ENCODE measurements at regions not wholly inside any gene's neighbourhood (a gene's known extent, or its start where the extent isn't known, plus 50 kb on each side); places are given as distances from the start of the nearest gene placed in this dataset.

DNA sequence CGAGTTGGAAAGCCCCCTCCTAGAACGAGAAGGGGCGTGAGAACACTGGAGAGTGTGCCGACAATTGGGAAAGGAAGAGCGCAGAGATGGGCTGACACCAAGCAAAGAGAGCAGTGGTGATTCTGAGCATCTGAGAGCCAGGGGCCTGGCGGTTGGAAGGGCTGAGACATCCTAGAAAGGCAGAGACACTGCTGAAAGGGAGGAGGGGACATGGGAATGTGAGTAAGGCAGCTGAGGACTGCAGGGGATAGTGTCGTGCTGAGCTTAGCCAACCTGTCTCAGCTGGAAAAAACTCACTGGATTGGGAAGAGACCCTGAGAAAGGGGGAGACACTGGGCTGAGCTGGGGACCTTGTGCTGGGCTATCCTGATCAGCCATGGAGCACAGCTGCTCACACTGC is 58.1 kb upstream of the SLC6A6 start:
- peak overlapping the region; percentile 4; the same call in 1 of the 2 replicates for H4K8ac ChIP-seq (ENCODE audit: extremely low read depth, insufficient read depth, low read length)
- H3K56ac ChIP-seq (replicated peaks; ENCODE audit: insufficient read length, low read depth, low read length), result no peak overlapping the region
- no peak overlapping the region for H3K4me3 ChIP-seq (ENCODE audit: extremely low read depth in 1 of 4, insufficient read depth in 2 of 4, low read depth in 3 of 4, low read length in 4 of 4)
- H2BK5ac ChIP-seq (ENCODE audit: low read depth, low read length), result no peak overlapping the region
- H4K20me1 ChIP-seq (replicated peaks in 1 of 2; ENCODE audit: control insufficient read depth in 1 of 2, insufficient read depth in 2 of 2, low read length in 2 of 2), result no peaks in the 10 kb centered on the region
- H3K18ac ChIP-seq (ENCODE audit: extremely low read depth, low read length), result no peak overlapping the region
- no peak overlapping the region for H2BK15ac ChIP-seq (ENCODE audit: low read length)
- H3K9ac ChIP-seq (replicated peaks in 1 of 4; ENCODE audit: extremely low read depth in 1 of 4, low read depth in 3 of 4, low read length in 3 of 4), result no peak overlapping the region
- H3K36me3 ChIP-seq (ENCODE audit: control insufficient read depth in 2 of 4, insufficient read depth in 4 of 4, low read length in 3 of 4), result no peaks in the 10 kb centered on the region
- no peak overlapping the region for H3K23ac ChIP-seq (ENCODE audit: insufficient read length)
- H4K5ac ChIP-seq (ENCODE audit: insufficient read length, low read depth, low read length), result no peak overlapping the region
- FAIRE-seq (peak; percentile 82), DNase-seq (ENCODE audit: low read depth in 1 of 2, low spot score in 2 of 2) (no peak)
- H3K4ac ChIP-seq (replicated peaks; ENCODE audit: insufficient read length, low read depth, low read length), result no peak overlapping the region
- no peak overlapping the region for H2AFZ ChIP-seq (ENCODE audit: low read length)
- H3K4me2 ChIP-seq (ENCODE audit: insufficient read depth in 1 of 2, low read depth in 2 of 2, low read length in 2 of 2), result no peak overlapping the region
- H2AK5ac ChIP-seq (ENCODE audit: low read depth, low read length), result 0 out of 2 replicates have a peak overlapping the region, but pooled peaks have one; percentile 3
- WGBS, 2 experiments (ENCODE audit: extremely low coverage in 1 of 2, insufficient coverage in 1 of 2, insufficient read length in 1 of 2, insufficient replicate concordance in 2 of 2, low coverage in 1 of 2, low lambda C conversion rate in 2 of 2, missing lambda C conversion rate in 1 of 2), result 67% methylated on average over 7 of the region's 7 CpGs; no CpG with 5 or more reads in 1 of the 2 experiments
- ChIA-PET CTCF (ENCODE audit: partially characterized antibody) (interaction anchor here (1.0 to 2.8 kb wide), 5 partner anchors 12 to 83 kb away, joined by 3 to 6 read pairs (median 4); no protein-coding TSS in a partner anchor), POLR2A (ENCODE audit: partially characterized antibody) (interaction anchor here (1.1 to 1.5 kb wide), 2 partner anchors 61 to 77 kb away, joined by 3 read pairs; no protein-coding TSS in a partner anchor)
- peak; percentile 77; the same call in 1 of the 2 replicates for TF ChIP-seq TEAD4 (IDR thresholded peaks at IDR 0.05; ENCODE audit: low read depth, low read length)
- TF ChIP-seq, protein P1, sequence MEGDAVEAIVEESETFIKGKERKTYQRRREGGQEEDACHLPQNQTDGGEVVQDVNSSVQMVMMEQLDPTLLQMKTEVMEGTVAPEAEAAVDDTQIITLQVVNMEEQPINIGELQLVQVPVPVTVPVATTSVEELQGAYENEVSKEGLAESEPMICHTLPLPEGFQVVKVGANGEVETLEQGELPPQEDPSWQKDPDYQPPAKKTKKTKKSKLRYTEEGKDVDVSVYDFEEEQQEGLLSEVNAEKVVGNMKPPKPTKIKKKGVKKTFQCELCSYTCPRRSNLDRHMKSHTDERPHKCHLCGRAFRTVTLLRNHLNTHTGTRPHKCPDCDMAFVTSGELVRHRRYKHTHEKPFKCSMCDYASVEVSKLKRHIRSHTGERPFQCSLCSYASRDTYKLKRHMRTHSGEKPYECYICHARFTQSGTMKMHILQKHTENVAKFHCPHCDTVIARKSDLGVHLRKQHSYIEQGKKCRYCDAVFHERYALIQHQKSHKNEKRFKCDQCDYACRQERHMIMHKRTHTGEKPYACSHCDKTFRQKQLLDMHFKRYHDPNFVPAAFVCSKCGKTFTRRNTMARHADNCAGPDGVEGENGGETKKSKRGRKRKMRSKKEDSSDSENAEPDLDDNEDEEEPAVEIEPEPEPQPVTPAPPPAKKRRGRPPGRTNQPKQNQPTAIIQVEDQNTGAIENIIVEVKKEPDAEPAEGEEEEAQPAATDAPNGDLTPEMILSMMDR (IDR thresholded peaks at IDR 0.05; ENCODE audit: control extremely low read depth in 1 of 3, insufficient read depth in 1 of 3, low read depth in 1 of 3, low read length in 3 of 3), result no peak
- no peak overlapping the region for H3K27ac ChIP-seq (ENCODE audit: low read depth, low read length)
- no peak overlapping the region for H4K91ac ChIP-seq (replicated peaks; ENCODE audit: insufficient read length, low read length)
- no peaks in the 10 kb centered on the region for H3K23me2 ChIP-seq (ENCODE audit: low read depth, low read length)
- no peak overlapping the region for H2BK120ac ChIP-seq (replicated peaks; ENCODE audit: low read depth, low read length)
- no peak overlapping the region for H2BK20ac ChIP-seq (ENCODE audit: low read length)
- no peak overlapping the region for H3K14ac ChIP-seq (ENCODE audit: insufficient read length)
- H2BK12ac ChIP-seq (ENCODE audit: low read depth, low read length), result no peak overlapping the region
- peaks cover 3 to 24% (median 23%) of the 10 kb centered on the region in 4 experiments; a peak in 5 of 7 replicates for H3K27me3 ChIP-seq (replicated peaks in 1 of 4; ENCODE audit: control insufficient read depth in 3 of 4, extremely low read depth in 1 of 4, insufficient read depth in 3 of 4, low read length in 3 of 4)
- H3K9me3 ChIP-seq (ENCODE audit: insufficient read depth in 2 of 2, low read depth in 1 of 2, low read length in 1 of 2), result no peaks in the 10 kb centered on the region
- peaks cover 0 to 8% (median 4%) of the 10 kb centered on the region in 4 experiments; a peak in 5 of 7 replicates for H3K4me1 ChIP-seq (replicated peaks in 1 of 4; ENCODE audit: control insufficient read depth in 3 of 4, insufficient read depth in 4 of 4, low read length in 3 of 4)
- no peaks in the 10 kb centered on the region for H3K79me2 ChIP-seq (ENCODE audit: control insufficient read depth in 1 of 2, insufficient read depth in 2 of 2, low read length in 2 of 2)
- H3K79me1 ChIP-seq (ENCODE audit: low read depth, low read length), result no peaks in the 10 kb centered on the region

Data from H1 (cell line).